Stomach (tissue), 4 donors: ENCODE measurements at regions not wholly inside any gene's neighbourhood (a gene's known extent, or its start where the extent isn't known, plus 50 kb on each side); places are given as distances from the start of the nearest gene placed in this dataset.

Experiments used
- CTCF ChIP-seq, 7 experiments: fragments of 450-650 bp in 4 of 7; fragments of 200-600 bp in 3 of 7; sonication (generic) in 3 of 7; IDR thresholded peaks; one replicate each; pipeline ENCODE4 v1.5.1; 2016 to 2019; ENCODE audit warnings: antibody characterized with exemption in 7 of 7, control low read depth in 2 of 7, mild to moderate bottlenecking in 1 of 7
- EP300 ChIP-seq: sonication (generic); formaldehyde crosslinking; IDR thresholded peaks from one replicate; pipeline ENCODE4 v1.6.1; 2017; ENCODE audit warnings: antibody characterized with exemption
- POLR2AphosphoS5 ChIP-seq, 3 donors: sonication (generic); formaldehyde crosslinking; IDR thresholded peaks; one replicate each; pipeline ENCODE4 v1.6.1; 2016; ENCODE audit warnings: antibody characterized with exemption in 3 of 3

- TF ChIP-seq EP300 (no peak), CTCF (IDR thresholded peaks at IDR 0.05) (no peak), POLR2AphosphoS5 (IDR thresholded peaks at IDR 0.05) (no peak)
Observed at GRCh38 chr1:168827557-168827956, 98.6 kb upstream of the DPT start.
